EL (cell line): ENCODE measurements at regions not wholly inside any gene's neighbourhood (a gene's known extent, or its start where the extent isn't known, plus 50 kb on each side); places are given as distances from the start of the nearest gene placed in this dataset.

Source experiments
- DNase-seq: peaks from one replicate; pipeline ENCODE4 v3.0.0-alpha.2; 2016

GRCh38 chr15:54719325-54719724 is 477.4 kb downstream of the RSL24D1 start:
- DNase-seq, result no peak

GRCh38 chr15:54707805-54708752 is 488.7 kb downstream of the RSL24D1 start:
- DNase-seq, result no peak

- DNase-seq, result no peak
These were observed 509.1 kb downstream of the RSL24D1 start for GRCh38 chr15:54687628-54688027.
